ENCODE measurements at regions not wholly inside any gene's neighbourhood (a gene's known extent, or its start where the extent isn't known, plus 50 kb on each side); places are given as distances from the start of the nearest gene placed in this dataset.
A peak's percentile ranks its signal among the peaks of the same experiment; 100 is the strongest.

DNA sequence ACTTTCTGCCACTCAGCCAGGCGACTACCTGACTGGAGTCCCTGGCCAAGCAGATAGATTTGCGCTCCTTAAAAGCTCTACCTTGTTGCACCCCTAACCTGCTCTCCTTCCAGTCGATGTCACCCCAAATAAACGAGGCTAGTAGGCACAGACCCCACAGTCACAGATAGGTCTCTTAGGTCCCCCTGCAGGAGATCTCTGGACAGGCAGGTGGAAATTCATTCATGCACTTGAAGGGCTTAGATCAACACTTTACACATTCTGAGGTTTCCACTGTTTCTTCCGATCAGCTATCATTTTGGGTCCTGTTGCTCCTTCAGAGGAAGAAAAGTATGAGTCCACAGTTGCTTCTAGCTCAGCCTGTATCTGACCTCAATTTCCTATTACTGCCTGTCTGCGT lies 272.6 kb upstream of the FMN2 start:
- DNase-seq: no peak

DNA sequence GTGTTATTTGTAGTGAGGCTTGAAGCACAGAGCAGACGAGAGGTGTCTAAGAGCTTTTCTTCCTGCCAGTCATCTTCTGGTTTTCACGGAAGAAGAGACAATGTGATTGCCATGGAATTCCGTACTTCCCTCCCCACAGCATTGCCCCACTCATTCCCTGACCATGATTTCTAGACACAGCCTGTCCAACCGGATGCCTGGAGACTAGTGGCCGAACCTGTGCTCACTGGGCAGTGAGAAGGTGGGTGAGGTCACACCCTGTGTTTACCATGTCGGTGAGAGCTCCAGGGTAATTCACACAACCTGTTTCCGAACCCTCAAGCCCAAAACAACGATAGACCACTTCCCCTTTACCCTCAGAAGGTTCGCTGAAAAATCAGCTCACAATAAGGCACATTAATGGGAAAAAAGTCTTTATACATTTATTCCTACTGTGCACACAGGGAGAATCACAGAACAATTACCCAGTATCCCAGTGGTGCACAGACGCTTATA lies 271.9 kb upstream of the FMN2 start:
- no peak for DNase-seq

DNA sequence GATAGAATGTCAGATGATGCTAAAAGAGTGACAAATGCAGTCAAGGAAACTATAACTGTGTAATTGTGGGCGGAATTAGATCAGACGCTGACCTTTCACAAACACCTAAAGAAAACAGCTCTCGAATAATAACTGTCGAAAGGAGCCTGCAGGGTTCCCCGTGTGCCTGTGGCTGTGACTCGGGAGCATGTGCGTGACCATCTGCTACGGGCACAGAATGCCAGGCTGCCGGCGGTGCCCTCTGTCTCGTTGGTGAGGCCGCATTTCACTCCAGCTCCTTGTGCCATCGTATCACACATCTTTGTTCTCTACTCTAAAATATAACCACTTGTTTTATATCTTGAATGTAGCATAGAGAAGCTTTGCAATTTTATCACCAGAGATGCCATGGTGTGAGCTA lies 267.8 kb upstream of the FMN2 start:
- peak in 2 of 56 donors; percentile 6 to 18 for DNase-seq

DNA sequence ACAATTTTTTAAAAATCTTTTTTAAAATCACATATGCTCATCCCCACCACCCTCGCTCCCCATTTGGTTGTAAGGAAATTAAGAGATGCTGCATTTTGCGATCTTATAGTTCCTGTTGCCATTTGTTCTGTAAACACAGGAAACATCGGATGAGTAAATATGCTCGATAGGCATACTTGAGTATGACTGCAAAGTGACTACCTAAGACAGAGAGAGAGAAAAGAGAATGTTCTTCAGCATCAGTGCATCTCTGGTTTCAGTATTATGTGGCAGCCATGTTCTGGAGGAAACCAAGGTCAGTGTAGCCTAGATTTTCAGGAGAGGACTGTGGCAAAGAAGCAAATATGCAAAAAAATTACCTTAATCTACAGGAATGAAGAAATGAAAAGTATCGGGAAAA lies 265.5 kb upstream of the FMN2 start:
- DNase-seq: no peak

DNA sequence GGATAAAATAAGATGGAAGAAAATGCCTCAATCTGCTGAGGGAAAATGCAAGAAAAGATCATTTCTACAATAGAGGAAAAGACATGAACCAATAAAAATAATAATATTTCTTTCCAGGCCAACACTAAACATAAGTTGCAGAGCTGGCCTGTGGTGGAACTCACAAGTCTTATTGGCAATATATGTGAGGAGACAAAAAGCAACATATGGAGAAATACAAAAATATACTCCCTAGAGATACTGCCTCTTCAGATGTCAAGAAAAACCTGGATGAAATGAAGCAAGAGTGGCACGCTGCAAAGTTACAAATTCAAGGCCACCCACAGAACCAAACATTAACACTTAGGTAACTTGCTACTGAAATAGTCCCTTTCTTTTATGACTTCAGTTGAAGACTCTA lies 264.9 kb upstream of the FMN2 start:
- no peak for DNase-seq

DNA sequence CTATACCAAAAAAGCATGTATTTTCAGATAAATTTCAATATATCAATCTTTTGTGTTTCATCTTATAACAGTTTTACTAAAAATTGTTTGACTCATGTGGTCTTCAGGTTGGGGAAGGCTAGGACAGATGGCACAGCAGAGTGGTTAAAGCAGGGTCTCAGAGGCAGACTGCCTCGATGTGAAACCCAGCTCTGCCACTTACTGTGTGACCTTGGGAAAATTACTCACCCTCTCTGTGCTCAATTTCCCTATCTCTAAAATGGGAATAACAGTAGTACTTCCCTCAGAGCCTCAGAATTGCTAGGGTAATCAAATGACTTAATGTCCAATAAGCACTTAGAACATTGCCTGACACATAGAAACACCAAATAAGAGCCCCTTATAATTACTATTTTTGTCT lies 262.1 kb upstream of the FMN2 start:
- DNase-seq: no peak

DNA sequence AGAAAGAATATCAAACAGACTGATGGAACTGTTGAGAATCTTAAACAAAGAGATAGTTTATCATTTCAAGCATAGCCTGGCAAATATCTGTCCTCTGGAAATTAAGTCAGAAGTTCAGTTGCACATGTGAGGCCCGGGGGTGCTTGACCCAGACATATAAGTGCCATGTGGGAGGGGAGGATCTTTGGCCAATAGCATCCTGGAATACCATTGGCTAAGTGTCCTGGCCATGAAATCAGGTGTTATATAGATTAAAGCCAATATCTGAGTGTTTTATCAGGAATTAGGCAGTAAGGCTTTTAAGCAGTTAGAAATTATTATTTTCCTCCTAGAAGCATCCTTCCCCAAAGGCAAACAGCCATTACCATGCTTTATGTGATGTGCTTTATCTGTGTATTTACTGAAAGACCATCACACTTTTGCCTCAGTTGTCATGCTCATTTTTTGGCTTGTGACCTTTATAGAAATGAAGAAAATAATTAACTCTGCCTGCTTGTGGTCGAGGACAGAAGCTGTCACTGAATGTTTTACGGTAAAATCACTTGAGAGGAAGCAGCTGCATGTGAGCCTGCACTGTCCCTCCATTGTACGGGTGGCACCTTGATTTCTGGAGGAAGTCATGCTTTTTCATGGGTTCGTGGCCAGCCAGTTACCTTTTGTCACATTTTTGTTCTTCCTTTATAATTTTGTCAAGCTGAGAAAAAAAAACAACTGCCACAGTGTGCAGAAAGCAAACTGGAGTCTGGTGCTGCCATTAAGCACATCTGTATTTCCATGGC lies 259.9 kb upstream of the FMN2 start:
- no peak for DNase-seq

DNA sequence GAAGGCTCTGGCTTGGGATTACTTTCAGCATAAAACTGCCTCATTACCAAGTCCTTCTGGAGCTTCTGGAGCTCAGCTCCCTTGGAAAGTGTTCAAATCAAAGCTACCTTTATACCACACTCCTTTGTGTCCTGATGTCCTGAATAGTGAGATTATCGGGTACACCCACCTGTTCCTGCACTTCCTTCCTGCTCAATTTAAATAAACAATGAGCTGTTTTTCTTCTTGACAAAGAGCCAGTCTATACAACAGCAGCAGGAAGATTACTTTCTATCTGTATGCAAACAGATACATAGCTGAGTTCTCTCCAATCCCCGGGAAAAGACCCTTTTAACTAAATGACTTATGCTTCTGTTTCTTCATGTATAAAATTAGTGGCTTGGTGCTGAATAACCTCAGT lies 258.0 kb upstream of the FMN2 start:
- no peak for DNase-seq

DNA sequence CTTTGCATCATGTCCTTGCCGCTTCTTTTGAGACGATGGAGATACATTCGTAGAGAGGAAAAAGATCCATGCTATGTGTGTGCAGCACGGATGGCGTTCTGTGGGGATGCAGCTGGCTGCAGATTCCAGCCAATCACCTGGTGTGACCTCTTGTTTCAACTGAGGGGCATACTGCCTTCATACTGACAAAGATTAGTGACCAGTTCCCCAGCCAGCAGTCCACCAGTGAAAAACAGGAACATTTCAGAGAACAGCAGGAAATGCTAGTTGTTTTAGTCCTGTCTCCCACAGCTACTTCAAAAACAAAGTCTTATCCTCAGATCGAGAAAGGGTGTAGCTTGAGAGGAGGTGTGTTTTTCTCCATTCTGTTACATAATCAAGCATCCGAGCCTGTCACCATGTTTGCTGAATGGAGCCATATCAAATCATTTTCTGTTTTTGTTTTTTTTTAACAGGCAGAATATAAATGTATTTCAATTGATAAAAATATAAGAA lies 255.7 kb upstream of the FMN2 start:
- DNase-seq: no peak

DNA sequence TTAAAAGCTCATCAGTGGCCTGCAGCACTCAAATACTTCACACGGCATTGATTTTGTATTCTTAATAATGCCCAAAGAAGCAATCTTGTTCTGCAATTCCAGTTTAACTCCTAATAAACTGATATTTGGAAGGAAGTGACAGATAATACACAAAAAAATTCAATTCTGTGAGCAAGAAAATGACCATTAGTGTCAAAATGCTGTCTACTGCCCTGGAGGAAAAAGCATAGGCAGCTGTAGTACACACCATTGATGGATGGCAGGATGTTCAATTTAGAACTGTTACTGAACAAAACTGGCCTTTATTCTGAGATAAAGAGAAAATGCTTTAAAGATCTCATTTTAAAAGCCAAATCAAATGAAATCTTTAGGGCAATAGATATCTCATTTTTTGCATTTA lies 251.3 kb upstream of the FMN2 start:
- no peak for DNase-seq

DNA sequence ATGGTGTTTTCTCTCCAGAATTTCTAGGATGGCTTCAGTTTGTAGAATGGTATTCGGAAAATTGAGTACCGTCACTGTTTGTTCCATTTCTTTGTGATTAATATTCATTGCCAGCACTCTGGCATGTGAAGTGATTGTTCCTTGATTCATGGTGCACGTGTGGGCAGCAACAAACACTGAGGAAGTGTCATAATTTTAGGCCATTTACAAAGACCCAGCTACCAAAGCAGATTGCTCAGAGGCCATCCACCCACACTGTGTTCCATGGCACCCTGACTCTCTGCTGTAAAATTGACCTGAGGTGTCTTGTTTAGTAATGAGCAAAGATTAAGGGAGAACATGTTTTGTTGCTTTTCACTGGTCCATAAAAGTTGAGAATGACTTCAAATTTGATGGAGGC lies 250.9 kb upstream of the FMN2 start:
- DNase-seq: no peak

DNA sequence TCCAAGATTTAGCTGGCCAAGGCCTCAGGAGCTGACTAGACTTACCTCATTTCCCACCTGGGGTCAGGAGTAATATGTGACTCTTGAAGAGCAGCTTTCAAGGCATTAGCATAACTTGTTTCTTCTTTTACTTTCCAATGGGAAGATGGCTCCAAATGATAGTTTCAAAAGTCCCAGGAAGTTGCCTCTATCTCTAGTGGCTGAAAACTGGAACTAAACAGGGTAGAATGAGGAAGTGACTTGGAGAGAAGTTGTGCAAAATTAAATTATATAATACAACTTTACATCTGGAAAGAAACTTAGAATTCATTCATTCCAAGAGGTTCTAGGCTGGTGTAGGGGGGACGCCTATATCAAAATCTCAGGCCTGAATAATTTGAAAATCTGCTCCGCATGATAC lies 250.1 kb upstream of the FMN2 start:
- no peak for DNase-seq

DNA sequence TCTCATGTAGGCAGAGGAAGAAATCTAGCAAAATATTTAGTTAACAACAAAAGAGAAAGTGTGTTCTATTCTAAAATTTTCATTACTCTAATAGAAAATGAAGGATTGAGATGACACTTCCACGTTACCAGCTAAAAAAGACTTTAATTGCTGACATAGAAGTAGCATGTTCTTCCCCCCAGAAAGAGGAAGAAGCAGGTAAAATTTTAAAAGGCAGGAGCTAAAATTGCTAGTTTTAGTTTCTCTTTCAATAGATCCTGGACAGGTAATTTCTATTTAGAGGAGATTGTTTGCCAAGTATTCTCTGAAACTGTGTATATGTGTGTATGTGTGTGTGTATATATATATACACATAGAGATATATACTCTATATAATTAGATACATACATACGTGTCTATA lies 248.1 kb upstream of the FMN2 start:
- DNase-seq: no peak

DNA sequence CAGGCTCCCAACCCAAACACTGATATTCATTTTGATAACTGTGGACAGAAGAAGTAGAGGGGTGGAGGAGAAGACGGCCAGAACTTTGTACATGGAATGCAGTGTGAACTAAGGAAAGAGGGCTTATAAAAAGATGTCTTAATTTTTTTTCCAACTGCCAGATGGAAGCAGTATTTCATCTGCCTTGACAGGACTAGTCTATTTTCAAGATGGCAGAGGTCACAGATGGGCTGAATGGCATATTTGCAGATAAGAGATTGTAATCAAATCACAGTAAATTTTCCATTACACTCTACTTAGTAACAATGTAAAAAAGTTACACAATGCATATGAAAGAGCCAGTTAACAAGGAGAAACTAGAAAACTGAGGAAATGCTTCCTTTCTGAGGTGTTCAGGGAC lies 246.8 kb upstream of the FMN2 start:
- no peak for DNase-seq

DNA sequence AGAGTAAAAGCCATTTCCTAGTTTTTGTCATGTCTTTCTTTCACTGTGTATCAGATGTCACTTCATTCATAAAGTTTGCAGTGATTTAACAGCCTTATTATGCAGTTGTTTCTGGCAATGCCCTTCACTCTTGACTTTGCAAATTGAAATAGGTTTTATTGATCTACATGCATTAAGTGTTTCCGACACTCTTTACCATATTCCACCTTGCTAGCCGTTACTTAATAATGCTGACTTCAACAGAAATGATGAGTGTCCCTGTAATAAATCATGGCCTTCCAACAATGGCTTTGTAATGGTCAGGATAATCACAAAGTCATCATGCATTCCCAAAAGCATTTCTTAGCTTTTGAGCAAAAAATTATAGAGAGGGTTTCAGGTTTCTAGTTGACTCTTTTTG lies 236.8 kb upstream of the FMN2 start:
- no peak for DNase-seq

DNA sequence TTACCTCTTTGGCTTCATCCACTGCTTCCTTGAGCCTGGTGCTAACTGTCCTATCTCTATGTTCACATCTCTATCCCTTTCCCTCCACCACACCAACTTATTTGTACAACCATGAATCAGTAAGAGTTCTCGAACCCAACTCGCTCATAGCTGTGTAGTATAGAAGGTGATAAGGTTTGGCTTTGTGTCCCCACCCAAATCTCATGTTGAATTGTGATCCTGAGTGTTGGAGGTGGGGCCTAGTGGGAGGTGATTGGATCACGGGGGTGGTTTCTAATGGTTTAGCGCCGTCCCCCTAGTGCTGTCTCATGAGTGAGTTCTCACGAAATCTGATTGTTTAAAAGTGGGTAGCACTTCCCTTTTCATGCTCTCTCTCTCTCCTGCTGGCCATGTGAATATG lies 235.6 kb upstream of the FMN2 start:
- no peak for DNase-seq

DNA sequence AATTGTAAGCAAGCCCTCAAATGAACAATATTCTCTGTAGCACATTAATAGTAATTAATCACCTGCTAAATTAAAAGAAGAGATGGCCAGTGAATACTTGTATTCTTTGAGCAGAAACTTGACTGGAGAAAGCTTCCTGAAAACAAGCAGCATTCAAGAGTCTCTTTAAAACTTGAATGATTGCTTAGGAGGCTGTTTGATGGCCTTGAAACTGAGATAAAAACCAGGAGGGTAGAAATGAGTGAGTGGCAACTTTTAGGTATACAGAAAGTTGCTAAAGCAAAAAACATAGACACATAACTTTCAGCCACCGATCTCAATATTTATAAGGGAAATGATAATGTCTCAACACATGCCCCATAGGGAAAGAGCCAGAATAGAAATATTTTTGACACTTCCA lies 234.8 kb upstream of the FMN2 start:
- no peak for DNase-seq

DNA sequence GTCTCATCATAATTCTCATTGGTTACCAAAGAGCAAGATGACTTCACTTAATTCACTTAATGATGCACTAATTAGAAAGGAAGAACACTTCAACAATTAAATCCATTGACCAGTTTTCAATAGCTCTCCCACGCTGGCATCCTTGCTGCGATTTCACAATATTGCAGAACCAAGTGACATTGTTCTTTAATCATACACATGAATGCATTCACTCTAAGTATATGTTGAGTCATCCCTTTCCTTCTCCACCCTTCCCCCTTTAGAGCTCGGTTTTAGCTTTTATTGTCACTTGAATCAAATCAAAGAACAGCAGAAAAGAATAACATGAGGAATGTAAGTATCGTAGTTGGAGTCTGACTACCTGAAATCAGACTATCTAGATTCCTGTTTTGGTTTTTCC lies 233.6 kb upstream of the FMN2 start:
- DNase-seq: peak in 1 of 56 donors; percentile 23

DNA sequence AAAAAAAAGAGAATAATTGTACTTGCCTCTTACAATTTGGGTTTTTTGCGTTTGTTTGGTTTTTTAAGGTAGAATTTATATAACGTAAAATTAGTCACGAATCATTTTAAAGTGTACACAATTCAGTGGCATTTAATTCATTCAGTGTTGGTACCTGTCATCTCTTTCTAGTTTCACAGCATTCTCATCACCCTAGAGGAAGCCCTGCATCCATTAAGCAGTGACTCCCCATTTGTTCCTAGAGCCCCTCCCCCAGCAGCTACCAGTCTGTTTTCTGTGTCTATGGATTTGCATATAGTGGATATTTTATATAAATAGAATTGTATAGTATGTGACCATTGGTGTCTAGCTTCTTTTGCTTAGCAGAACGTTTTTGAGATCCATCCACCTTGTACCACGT lies 233.2 kb upstream of the FMN2 start:
- DNase-seq: no peak

DNA sequence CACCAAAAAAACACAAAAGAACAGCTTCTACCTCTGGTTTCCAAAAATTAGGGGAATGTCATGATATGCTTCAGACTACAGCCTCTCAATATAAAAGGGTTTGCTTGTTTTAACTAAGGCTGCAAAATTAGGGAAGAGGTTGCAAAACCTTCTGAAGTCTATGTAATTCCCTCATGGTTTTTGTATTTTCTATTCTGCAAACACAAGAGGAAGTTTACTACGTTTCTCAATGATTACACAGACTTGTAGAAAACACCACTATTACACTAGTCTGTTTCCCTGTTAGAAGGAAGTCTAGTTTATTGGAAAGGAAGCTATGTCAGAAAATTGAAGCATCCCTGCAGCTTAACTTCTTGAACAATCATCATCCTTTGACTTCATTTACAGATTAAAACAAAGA lies 229.7 kb upstream of the FMN2 start:
- no peak for DNase-seq

DNA sequence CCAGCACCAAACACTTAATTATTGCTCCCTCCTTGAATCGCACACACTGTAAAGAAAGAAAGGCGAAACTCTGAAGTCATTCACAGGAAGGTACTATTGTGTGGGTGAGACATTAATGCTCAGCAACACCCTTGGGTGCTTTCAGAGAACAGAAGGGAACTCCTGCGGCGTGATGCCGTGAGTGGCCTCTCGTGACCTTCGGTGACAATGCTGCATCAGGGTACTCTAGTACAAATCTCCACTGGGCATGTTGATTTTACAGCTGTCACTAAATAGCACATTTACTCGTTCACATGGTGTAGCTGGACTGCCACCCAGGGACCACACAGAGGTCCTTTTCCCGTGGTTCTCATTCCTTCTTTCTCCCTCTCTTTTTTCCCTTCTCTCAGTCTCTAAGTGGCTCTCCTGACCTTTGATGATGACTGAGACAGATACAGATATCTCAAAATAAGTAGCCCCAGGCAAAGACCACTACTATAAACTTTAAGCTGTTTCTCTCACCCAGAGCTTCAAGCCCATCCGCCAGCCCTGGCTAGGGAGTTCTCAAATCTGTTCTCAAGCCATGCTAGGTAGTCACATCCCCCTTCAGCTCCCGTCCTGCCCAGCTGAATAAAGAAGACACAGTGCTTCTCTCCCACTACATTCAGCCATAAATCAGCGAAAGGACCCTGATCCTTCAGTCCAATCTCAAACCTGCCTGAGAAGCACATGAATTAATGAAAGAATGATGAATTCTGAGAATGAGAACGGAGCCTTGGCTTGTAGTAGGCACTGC lies 223.4 kb upstream of the FMN2 start:
- DNase-seq: peak in 1 of 56 donors; percentile 16

DNA sequence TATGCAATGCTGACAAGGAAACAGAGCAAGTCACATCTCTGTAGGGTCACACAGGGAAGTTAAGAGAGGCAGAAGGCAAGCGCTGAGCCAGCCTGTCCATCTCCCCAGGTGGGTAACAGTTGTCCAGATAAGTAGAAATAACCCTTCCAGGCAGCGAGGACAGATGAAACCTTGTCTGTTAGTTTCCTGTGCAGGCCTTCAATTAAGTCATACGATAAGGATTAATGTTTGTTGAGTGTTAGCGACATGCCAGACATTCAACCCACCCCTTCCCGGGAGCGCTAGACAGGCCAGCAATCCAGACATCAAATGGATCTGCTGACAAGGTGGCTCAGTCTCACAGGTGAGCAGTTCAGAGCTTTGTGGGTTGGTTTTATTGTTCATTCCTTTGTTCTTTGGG lies 221.5 kb upstream of the FMN2 start:
- DNase-seq: no peak

DNA sequence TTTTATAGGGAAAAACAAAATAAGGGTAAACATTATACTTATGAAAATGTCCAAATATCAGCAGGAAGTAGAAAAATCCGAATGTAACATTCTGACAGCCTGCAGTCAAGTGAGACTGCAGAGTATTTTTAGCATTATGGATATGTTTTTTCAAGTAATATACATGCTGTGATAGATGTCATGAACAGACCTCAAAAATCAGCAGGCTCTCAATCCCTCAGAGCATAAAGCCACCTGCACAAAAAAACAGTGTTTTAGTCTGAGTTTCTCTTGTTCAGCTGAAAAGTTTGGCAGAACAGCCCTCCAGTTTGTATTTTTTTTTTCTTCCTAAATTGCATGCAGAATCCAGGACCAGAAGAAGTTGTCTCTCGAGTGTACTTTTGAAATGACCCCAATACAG lies 219.1 kb upstream of the FMN2 start:
- DNase-seq: no peak

All from amygdala (tissue), 56 donors.